PC-3 (cell line): ENCODE measurements at regions not wholly inside any gene's neighbourhood (a gene's known extent, or its start where the extent isn't known, plus 50 kb on each side); places are given as distances from the start of the nearest gene placed in this dataset.

Experiments used
- ATAC-seq: fragments of 200-7000 bp; cut with Tn5 transposase; 2 replicates; pipeline ENCODE4 v1.9.1; 2020; ENCODE audit warnings: mild to moderate bottlenecking, moderate library complexity
- BruUV-seq: library from RNA; stranded (reverse); fragments of 400-500 nt; replicated peaks from 2 replicates; lab custom pipeline; 2021; lab: Mats Ljungman, UMichigan
- CTCF ChIA-PET: fragments of 300-600 bp; sonication (Branson Sonifier 250); formaldehyde crosslinking; loops from one replicate; lab custom pipeline; 2022; ENCODE audit warnings: antibody characterized with exemption; lab: Charles Lee
- POLR2A ChIA-PET: fragments of 300-600 bp; sonication (Branson Sonifier 250); formaldehyde crosslinking; loops from one replicate; lab custom pipeline; 2022; ENCODE audit warnings: antibody characterized with exemption; ENCODE audit not compliant: unreplicated experiment; lab: Charles Lee
- DNase-seq: peaks from one replicate; pipeline ENCODE4 v3.0.0-alpha.2; 2015
- H2AFZ ChIP-seq: fragments of 300-600 bp; sonication (generic); 2 replicates; pipeline ENCODE4 v1.6.0; 2016; ENCODE audit warnings: antibody characterized with exemption, low read length
- H3F3A ChIP-seq: fragments of 300-600 bp; sonication (generic); one replicate; pipeline ENCODE4 v1.6.0; 2017; ENCODE audit warnings: antibody characterized with exemption, low read length, control low read depth, mild to moderate bottlenecking; ENCODE audit not compliant: unreplicated experiment
- H3K27ac ChIP-seq: fragments of 300-600 bp; sonication (generic); 2 replicates; pipeline ENCODE4 v1.5.1; 2016; ENCODE audit warnings: mild to moderate bottlenecking, low read length
- H3K27me3 ChIP-seq: fragments of 300-600 bp; sonication (generic); 2 replicates; pipeline ENCODE4 v1.6.1; 2016; ENCODE audit warnings: low read length, mixed read lengths
- H3K36me3 ChIP-seq: fragments of 300-600 bp; sonication (generic); 2 replicates; pipeline ENCODE4 v1.6.1; 2016; ENCODE audit warnings: low read depth, mixed run types, low read length, mixed read lengths
- H3K4me1 ChIP-seq: fragments of 300-600 bp; sonication (generic); 2 replicates; pipeline ENCODE4 v1.5.1; 2016; ENCODE audit warnings: low read length; ENCODE audit not compliant: insufficient read depth
- H3K4me2 ChIP-seq: fragments of 300-600 bp; sonication (generic); 2 replicates; pipeline ENCODE4 v1.6.0; 2016; ENCODE audit warnings: low read length
- H3K4me3 ChIP-seq: fragments of 300-600 bp; sonication (generic); 2 replicates; pipeline ENCODE4 v1.5.1; 2016; ENCODE audit warnings: mild to moderate bottlenecking, low read length, mixed read lengths
- H3K79me2 ChIP-seq: fragments of 300-600 bp; sonication (generic); 2 replicates; pipeline ENCODE4 v1.6.1; 2017; ENCODE audit warnings: low read length, mixed read lengths
- H3K9ac ChIP-seq: fragments of 300-600 bp; sonication (generic); 2 replicates; pipeline ENCODE4 v1.6.0; 2016; ENCODE audit warnings: mild to moderate bottlenecking, low read length
- H3K9me2 ChIP-seq: fragments of 300-600 bp; sonication (generic); replicated peaks from 2 replicates; pipeline ENCODE4 v1.6.1; 2016; ENCODE audit warnings: mixed run types, low read length, mixed read lengths
- H3K9me3 ChIP-seq: fragments of 300-600 bp; sonication (generic); 2 replicates; pipeline ENCODE4 v1.6.1; 2016; ENCODE audit warnings: low read length, mixed read lengths
- H4K20me1 ChIP-seq: fragments of 300-600 bp; sonication (generic); 2 replicates; pipeline ENCODE4 v1.6.1; 2016; ENCODE audit warnings: low read length, mixed read lengths
- EZH2 ChIP-seq: fragments of 300-600 bp; sonication (generic); IDR thresholded peaks from one replicate; pipeline ENCODE4 v1.6.1; 2017; ENCODE audit warnings: antibody characterized with exemption, mild to moderate bottlenecking, low read length; ENCODE audit not compliant: unreplicated experiment
- EZH2phosphoT487 ChIP-seq: fragments of 300-600 bp; sonication (generic); IDR thresholded peaks from 2 replicates; pipeline ENCODE4 v1.6.1; 2018; ENCODE audit warnings: mild to moderate bottlenecking, antibody characterized with exemption, low read length, borderline replicate concordance
- intact Hi-C: fragments of 100-400 bp; cut with micrococcal nuclease; formaldehyde crosslinking; loops from 2 replicates; pipeline ENCODE4 v1.9.0; 2023
- TF ChIP-seq, protein P1 (sequence below): fragments of 300-600 bp; sonication (generic); conservative IDR thresholded peaks from 2 replicates; pipeline ENCODE4 v1.5.1; 2017; ENCODE audit warnings: antibody characterized with exemption, low read depth, mild to moderate bottlenecking, low read length

DNA sequence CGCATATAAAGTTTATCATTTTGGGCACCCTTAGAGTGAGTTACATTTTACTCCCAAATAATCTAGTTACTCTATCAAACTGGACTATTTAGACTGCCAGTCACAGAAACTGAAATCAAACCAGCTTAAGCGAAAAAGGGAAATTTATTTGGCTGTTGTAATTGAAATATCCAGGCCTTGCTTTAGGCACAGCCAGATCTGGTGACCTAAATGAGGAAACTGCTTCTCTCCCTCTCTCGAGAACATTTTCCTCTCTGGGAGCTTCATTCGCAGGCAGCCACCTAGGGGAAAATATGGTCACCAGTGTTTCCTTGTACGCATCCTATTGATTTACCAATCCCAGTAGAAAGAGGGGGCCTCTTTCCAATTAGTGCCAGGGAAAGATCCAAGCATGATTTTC lies 175.3 kb upstream of the MITF start:
- Histone ChIP-seq H3K9me2 (no peaks in the 10 kb centered on the region), H3F3A (no peaks in the 10 kb centered on the region), H4K20me1 (no peaks in the 10 kb centered on the region), H3K4me2 (no peak overlapping the region), H3K79me2 (no peaks in the 10 kb centered on the region), H2AFZ (no peak overlapping the region), H3K9ac (no peak overlapping the region), H3K27me3 (no peaks in the 10 kb centered on the region), H3K27ac (no peak overlapping the region), H3K4me3 (no peak overlapping the region), H3K36me3 (no peaks in the 10 kb centered on the region), H3K4me1 (no peaks in the 10 kb centered on the region), H3K9me3 (no peaks in the 10 kb centered on the region)
- no peak for DNase-seq
- no peak for TF ChIP-seq EZH2phosphoT487
- TF ChIP-seq, protein P1, sequence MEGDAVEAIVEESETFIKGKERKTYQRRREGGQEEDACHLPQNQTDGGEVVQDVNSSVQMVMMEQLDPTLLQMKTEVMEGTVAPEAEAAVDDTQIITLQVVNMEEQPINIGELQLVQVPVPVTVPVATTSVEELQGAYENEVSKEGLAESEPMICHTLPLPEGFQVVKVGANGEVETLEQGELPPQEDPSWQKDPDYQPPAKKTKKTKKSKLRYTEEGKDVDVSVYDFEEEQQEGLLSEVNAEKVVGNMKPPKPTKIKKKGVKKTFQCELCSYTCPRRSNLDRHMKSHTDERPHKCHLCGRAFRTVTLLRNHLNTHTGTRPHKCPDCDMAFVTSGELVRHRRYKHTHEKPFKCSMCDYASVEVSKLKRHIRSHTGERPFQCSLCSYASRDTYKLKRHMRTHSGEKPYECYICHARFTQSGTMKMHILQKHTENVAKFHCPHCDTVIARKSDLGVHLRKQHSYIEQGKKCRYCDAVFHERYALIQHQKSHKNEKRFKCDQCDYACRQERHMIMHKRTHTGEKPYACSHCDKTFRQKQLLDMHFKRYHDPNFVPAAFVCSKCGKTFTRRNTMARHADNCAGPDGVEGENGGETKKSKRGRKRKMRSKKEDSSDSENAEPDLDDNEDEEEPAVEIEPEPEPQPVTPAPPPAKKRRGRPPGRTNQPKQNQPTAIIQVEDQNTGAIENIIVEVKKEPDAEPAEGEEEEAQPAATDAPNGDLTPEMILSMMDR: no peak
- TF ChIP-seq EZH2: no peak
- ChIA-PET CTCF (no interaction called here), POLR2A (no interaction called here)
- ATAC-seq: no peak
- intact Hi-C loops: no loop called here
- BruUV-seq: no TSS peak

DNA sequence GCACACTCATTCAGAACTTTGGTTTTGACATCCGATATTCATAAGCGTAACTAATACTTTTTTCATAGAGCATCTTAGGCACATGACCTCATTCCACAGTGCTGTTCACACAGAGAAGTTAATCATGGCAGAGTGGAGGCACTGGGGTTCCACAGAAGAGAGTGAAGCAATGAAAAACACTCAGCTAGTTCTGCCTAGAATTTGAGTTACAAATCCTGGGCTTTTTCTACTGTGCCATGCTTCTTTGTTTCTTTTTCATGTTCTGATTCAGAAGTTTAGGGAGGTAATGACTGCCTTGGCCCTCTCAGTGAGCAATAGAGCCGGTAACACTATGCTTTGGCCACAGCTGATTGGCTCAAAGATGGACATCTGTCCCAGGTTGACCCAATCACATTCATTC lies 176.1 kb upstream of the MITF start:
- DNase-seq (no peak), ATAC-seq (no peak)
- no peaks in the 10 kb centered on the region for H4K20me1 ChIP-seq
- H2AFZ ChIP-seq: no peak overlapping the region
- H3K27ac ChIP-seq: no peak overlapping the region
- no peak overlapping the region for H3K4me2 ChIP-seq
- no peaks in the 10 kb centered on the region for H3K9me3 ChIP-seq
- H3K9ac ChIP-seq: no peak overlapping the region
- H3K36me3 ChIP-seq: no peaks in the 10 kb centered on the region
- no peaks in the 10 kb centered on the region for H3F3A ChIP-seq
- no peaks in the 10 kb centered on the region for H3K9me2 ChIP-seq
- POLR2A ChIA-PET: no interaction called here
- TF ChIP-seq EZH2phosphoT487 (no peak), EZH2 (no peak)
- TF ChIP-seq, protein P1: no peak
- H3K79me2 ChIP-seq: no peaks in the 10 kb centered on the region
- H3K4me3 ChIP-seq: no peak overlapping the region
- no peaks in the 10 kb centered on the region for H3K4me1 ChIP-seq
- no peaks in the 10 kb centered on the region for H3K27me3 ChIP-seq
- CTCF ChIA-PET: no interaction called here
- intact Hi-C loops: no loop called here
- no TSS peak for BruUV-seq

DNA sequence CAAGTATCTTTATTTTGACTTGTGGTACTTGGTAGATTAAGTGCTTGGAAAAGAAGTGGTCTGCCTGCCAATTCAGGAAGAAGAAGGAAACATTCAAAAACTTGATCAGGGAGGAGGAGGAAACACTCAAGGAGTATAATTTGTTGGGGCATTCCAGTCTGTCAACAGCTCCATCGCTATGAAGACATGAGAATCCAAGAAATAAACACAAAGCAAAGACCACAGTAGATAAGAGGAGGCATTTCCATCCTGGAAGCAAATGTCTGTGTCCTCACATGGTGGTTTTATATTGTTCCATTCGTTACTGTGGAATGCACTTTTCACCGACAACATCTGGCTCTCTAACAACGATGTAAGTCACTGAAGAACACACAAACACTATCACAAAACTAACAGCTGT lies 176.1 kb upstream of the FRMD4B start:
- intact Hi-C loops: no loop called here
- no peaks in the 10 kb centered on the region for H3K27me3 ChIP-seq
- ATAC-seq (no peak), DNase-seq (no peak)
- H4K20me1 ChIP-seq: no peaks in the 10 kb centered on the region
- ChIA-PET POLR2A (no interaction called here), CTCF (no interaction called here)
- H3K4me3 ChIP-seq: no peak overlapping the region
- no peaks in the 10 kb centered on the region for H3K79me2 ChIP-seq
- TF ChIP-seq, protein P1: no peak
- TF ChIP-seq EZH2phosphoT487: no peak
- no peak for TF ChIP-seq EZH2
- H3K9me3 ChIP-seq: no peaks in the 10 kb centered on the region
- H3K4me2 ChIP-seq: no peak overlapping the region
- no peak overlapping the region for H2AFZ ChIP-seq
- H3K9ac ChIP-seq: no peak overlapping the region
- no peak overlapping the region for H3K27ac ChIP-seq
- no peaks in the 10 kb centered on the region for H3K9me2 ChIP-seq
- no peaks in the 10 kb centered on the region for H3K4me1 ChIP-seq
- no TSS peak for BruUV-seq
- H3K36me3 ChIP-seq: no peaks in the 10 kb centered on the region
- no peaks in the 10 kb centered on the region for H3F3A ChIP-seq
